Thoracic aorta (tissue), 2 donors: ENCODE measurements at regions not wholly inside any gene's neighbourhood (a gene's known extent, or its start where the extent isn't known, plus 50 kb on each side); places are given as distances from the start of the nearest gene placed in this dataset.

Source experiments
- ATAC-seq: fragments of 150-250 bp; one replicate; pipeline ENCODE4 v1.8.0; 2017; ENCODE audit warnings: low read depth; ENCODE audit not compliant: insufficient number of reproducible peaks, low FRiP score
- DNase-seq: peaks from one replicate; pipeline ENCODE4 v3.0.0-alpha.2; 2020; ENCODE audit warnings: low spot score
- H3K27ac ChIP-seq, 2 donors: fragments of 200-600 bp; sonication (generic); 1 replicate in 1 of 2; 2 replicates in 1 of 2; pipeline ENCODE4 v1.5.1; 2016; ENCODE audit warnings: mild to moderate bottlenecking in 2 of 2, moderate library complexity in 2 of 2
- H3K27me3 ChIP-seq: fragments of 200-600 bp; sonication (generic); replicated peaks from 2 replicates; pipeline ENCODE4 v1.6.0; 2016; ENCODE audit warnings: mild to moderate bottlenecking; ENCODE audit not compliant: insufficient read depth
- H3K36me3 ChIP-seq: fragments of 200-600 bp; sonication (generic); one replicate; pipeline ENCODE4 v1.5.1; 2016
- H3K4me1 ChIP-seq, 2 donors: fragments of 200-600 bp; sonication (generic); 1 replicate in 1 of 2; 2 replicates in 1 of 2; pipeline versions ENCODE4 v1.5.1 to v1.6.0; 2016; ENCODE audit warnings: low read depth in 2 of 2, mild to moderate bottlenecking in 1 of 2; ENCODE audit not compliant: control insufficient read depth in 1 of 2
- H3K4me3 ChIP-seq: fragments of 200-600 bp; sonication (generic); 2 replicates; pipeline ENCODE4 v1.5.1; 2016; ENCODE audit warnings: mild to moderate bottlenecking
- H3K9me3 ChIP-seq: fragments of 200-600 bp; sonication (generic); 2 replicates; pipeline ENCODE4 v1.5.1; 2016
- TF ChIP-seq, protein P1 (sequence below): fragments of 200-600 bp; sonication (generic); IDR thresholded peaks from one replicate; pipeline ENCODE4 v1.5.1; 2019; ENCODE audit warnings: antibody characterized with exemption

DNA sequence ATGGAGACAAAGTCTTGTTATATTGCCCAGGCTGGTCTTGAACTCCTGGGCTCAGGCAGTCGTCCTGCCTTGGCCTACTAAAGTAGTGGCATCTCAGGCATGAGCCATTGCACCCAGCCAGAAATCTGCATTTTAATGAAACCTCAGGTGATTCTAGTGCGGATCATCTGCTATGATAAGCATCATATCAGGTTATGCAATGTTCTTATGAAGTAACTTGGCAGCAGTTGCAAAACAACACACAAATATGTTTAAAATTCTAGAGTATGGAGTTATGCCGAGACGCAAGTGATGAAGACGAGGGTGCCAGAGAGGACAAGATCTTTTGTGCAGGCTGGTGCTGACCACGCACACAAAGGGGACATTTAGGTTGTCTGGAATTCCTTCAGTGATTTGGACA lies 153.2 kb upstream of the MEF2C start:
- Histone ChIP-seq H3K4me3 (no peak overlapping the region), H3K27ac (no peak overlapping the region), H3K4me1 (peaks cover 0 to 2% of the 10 kb centered on the region in 2 donors), H3K36me3 (no peaks in the 10 kb centered on the region), H3K9me3 (no peaks in the 10 kb centered on the region), H3K27me3 (no peaks in the 10 kb centered on the region)
- TF ChIP-seq, protein P1, sequence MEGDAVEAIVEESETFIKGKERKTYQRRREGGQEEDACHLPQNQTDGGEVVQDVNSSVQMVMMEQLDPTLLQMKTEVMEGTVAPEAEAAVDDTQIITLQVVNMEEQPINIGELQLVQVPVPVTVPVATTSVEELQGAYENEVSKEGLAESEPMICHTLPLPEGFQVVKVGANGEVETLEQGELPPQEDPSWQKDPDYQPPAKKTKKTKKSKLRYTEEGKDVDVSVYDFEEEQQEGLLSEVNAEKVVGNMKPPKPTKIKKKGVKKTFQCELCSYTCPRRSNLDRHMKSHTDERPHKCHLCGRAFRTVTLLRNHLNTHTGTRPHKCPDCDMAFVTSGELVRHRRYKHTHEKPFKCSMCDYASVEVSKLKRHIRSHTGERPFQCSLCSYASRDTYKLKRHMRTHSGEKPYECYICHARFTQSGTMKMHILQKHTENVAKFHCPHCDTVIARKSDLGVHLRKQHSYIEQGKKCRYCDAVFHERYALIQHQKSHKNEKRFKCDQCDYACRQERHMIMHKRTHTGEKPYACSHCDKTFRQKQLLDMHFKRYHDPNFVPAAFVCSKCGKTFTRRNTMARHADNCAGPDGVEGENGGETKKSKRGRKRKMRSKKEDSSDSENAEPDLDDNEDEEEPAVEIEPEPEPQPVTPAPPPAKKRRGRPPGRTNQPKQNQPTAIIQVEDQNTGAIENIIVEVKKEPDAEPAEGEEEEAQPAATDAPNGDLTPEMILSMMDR = no peak
- ATAC-seq = no peak
- DNase-seq = no peak

DNA sequence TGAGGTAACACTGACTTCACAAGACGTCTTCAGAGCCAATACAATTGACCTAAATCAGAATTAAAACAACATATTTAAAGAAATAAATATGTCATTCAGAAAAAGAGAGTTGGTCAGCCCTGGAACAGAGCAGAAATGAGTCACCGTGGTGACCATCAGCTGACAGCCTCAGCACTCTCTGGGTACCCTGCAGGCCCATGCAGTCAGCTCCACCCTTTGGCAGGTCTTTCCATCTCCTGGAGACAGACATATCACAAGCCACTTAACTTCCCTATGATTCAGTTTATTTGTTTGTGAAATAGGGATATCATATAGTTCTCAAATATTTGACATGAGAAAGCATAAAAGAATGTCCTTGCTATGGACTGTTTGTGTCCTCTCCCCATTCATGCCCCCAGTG lies 151.6 kb upstream of the MEF2C start:
- Histone ChIP-seq H3K36me3 (no peaks in the 10 kb centered on the region), H3K27me3 (no peaks in the 10 kb centered on the region), H3K27ac (no peak overlapping the region), H3K4me1 (no peaks in the 10 kb centered on the region), H3K9me3 (no peaks in the 10 kb centered on the region), H3K4me3 (no peak overlapping the region)
- ATAC-seq (no peak), DNase-seq (no peak)
- TF ChIP-seq, protein P1 = no peak

DNA sequence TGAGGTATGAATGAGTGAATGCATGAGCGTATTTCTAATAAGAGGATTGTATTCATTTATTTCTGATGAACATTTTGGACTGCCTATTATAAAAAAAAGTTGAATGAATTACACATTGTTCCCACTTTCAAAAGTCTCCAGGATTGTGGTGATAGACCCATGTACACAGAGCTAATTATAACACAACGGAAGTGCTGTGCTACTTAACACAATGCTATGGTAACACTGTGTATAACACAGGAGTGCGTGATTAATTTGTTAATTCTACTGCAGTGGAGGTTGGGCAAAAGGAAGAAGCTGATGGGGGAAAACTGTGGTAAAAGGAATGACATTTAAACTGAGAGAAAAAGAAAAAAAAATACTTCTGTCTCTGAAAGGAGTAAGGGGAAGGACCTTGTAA lies 147.8 kb upstream of the MEF2C start:
- Histone ChIP-seq H3K9me3 (no peaks in the 10 kb centered on the region), H3K36me3 (no peaks in the 10 kb centered on the region), H3K4me1 (no peaks in the 10 kb centered on the region), H3K27me3 (no peaks in the 10 kb centered on the region), H3K4me3 (no peak overlapping the region), H3K27ac (no peak overlapping the region)
- ATAC-seq (no peak), DNase-seq (no peak)
- TF ChIP-seq, protein P1 = no peak

DNA sequence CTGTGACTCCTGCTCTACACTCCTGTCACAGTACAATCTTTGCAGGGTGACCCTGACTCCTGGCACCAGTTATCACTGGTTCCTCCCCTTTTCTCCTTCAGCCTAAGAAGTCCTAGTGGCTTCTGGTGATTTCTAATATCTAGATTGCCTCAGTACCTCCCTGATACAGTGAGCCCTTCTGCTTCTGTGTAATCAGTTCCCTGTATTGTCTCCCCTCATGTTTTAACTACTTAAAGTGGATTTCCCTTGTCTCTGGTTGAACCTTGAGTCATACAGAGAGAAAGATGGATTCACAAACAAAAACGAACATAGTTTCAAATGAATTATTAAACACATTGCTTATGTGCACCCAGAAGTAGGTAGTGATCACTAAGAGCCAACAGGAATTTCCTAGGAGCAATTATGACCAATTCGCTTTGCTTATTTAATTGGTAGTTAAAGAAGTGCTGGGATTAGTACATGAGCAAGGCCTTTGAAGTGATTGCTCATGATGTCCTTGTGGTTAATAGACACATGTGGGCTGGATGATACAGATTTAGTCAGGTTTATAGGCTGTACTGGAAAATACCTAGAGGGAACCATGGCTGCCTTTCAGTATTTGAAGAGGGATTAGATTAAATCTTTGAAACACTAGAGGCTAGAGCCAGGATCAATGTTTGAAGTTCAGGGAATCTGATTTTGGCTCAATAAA lies 145.8 kb upstream of the MEF2C start:
- Histone ChIP-seq H3K4me3 (no peak overlapping the region), H3K27me3 (no peaks in the 10 kb centered on the region), H3K27ac (no peak overlapping the region), H3K36me3 (no peaks in the 10 kb centered on the region), H3K4me1 (no peaks in the 10 kb centered on the region), H3K9me3 (no peaks in the 10 kb centered on the region)
- TF ChIP-seq, protein P1 = no peak
- no peak for DNase-seq
- ATAC-seq = no peak

DNA sequence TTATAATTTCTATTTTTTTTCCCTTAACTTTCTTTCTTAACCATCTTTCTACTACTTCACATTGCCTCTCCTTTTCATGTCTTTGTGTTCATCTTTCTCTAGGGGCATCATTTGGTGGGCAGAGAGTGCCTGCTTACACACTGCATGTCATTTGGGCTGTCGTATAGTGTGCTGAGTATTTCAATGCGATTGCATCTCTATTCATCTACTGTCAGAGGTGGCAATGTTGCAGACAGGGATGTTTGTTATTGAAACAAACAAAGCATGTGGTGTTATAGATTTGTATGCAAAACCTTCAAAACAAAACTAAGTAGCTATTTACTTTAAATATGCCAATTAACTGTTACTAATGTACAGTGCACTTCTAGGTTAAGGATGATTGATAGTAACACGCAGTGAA lies 141.1 kb upstream of the MEF2C start:
- H3K9me3 ChIP-seq = no peaks in the 10 kb centered on the region
- TF ChIP-seq, protein P1 = no peak
- ATAC-seq (no peak), DNase-seq (no peak)
- H3K36me3 ChIP-seq = no peaks in the 10 kb centered on the region
- H3K4me1 ChIP-seq = no peaks in the 10 kb centered on the region
- H3K27ac ChIP-seq = no peak overlapping the region
- no peaks in the 10 kb centered on the region for H3K27me3 ChIP-seq
- H3K4me3 ChIP-seq = no peak overlapping the region
